WTC11 (cell line): ENCODE measurements at regions not wholly inside any gene's neighbourhood (a gene's known extent, or its start where the extent isn't known, plus 50 kb on each side); places are given as distances from the start of the nearest gene placed in this dataset.

Experiments
- ATAC-seq: fragments of 200-7000 bp; cut with Tn5 transposase; 2 replicates; pipeline ENCODE4 v1.10.0; 2021; ENCODE audit warnings: mild to moderate bottlenecking, moderate library complexity
- CTCF ChIA-PET: fragments of 300-600 bp; sonication (Branson Sonifier 250); formaldehyde crosslinking; loops from one replicate; lab custom pipeline; 2021; ENCODE audit warnings: antibody characterized with exemption; lab: Charles Lee
- POLR2A ChIA-PET: fragments of 350-600 bp; sonication (Branson Sonifier 250); formaldehyde crosslinking; loops from one replicate; lab custom pipeline; 2021; ENCODE audit warnings: antibody characterized with exemption; lab: Charles Lee
- DNase-seq: peaks from one replicate; pipeline ENCODE4 v3.0.0; 2021; ENCODE audit warnings: low spot score
- H3K27ac Mint-ChIP-seq: 2 replicates; pipeline ENCODE4 v1.8.0; 2021; ENCODE audit warnings: mixed read lengths
- H3K27me3 Mint-ChIP-seq: 2 replicates; pipeline ENCODE4 v1.8.0; 2021; ENCODE audit warnings: low read depth, mild to moderate bottlenecking, moderate library complexity, mixed read lengths
- H3K36me3 Mint-ChIP-seq: 2 replicates; pipeline ENCODE4 v1.8.0; 2021; ENCODE audit warnings: mixed read lengths
- H3K4me1 Mint-ChIP-seq: 2 replicates; pipeline ENCODE4 v1.8.0; 2022; ENCODE audit warnings: mixed read lengths
- H3K4me3 Mint-ChIP-seq: 2 replicates; pipeline ENCODE4 v1.8.0; 2021; ENCODE audit warnings: mild to moderate bottlenecking, moderate library complexity, mixed read lengths
- H3K9me3 Mint-ChIP-seq: 2 replicates; pipeline ENCODE4 v1.8.0; 2021; ENCODE audit warnings: mixed read lengths
- CBFB ChIP-seq: sonication (generic); formaldehyde crosslinking; IDR thresholded peaks from 2 replicates; pipeline ENCODE4 v1.8.1; 2022; ENCODE audit warnings: mild to moderate bottlenecking, low read depth, missing genetic modification reagents
- CREM ChIP-seq: sonication (generic); formaldehyde crosslinking; IDR thresholded peaks from 2 replicates; pipeline ENCODE4 v1.8.1; 2022; ENCODE audit warnings: mild to moderate bottlenecking, missing genetic modification reagents, moderate library complexity
- FOXP1 ChIP-seq: sonication (generic); formaldehyde crosslinking; IDR thresholded peaks from 2 replicates; pipeline ENCODE4 v1.8.0; 2022; ENCODE audit warnings: missing genetic modification reagents, mild to moderate bottlenecking, moderate library complexity, borderline replicate concordance
- NFATC4 ChIP-seq: fragments of 250-450 bp; sonication (Bioruptor Pico); IDR thresholded peaks from 2 replicates; pipeline ENCODE4 v1.9.0; 2021; ENCODE audit warnings: mild to moderate bottlenecking
- SMAD3 ChIP-seq: sonication (generic); formaldehyde crosslinking; IDR thresholded peaks from 2 replicates; pipeline ENCODE4 v1.8.0; 2022; ENCODE audit warnings: missing genetic modification reagents, mild to moderate bottlenecking, borderline replicate concordance
- ZNF219 ChIP-seq: sonication (generic); formaldehyde crosslinking; IDR thresholded peaks from 2 replicates; pipeline ENCODE4 v1.8.0; 2023; ENCODE audit warnings: missing genetic modification reagents, mild to moderate bottlenecking, borderline replicate concordance
- ZNF232 ChIP-seq: sonication (generic); formaldehyde crosslinking; IDR thresholded peaks from 2 replicates; pipeline ENCODE4 v1.8.0; 2022; ENCODE audit warnings: mild to moderate bottlenecking, missing genetic modification reagents
- ZNF263 ChIP-seq: sonication (generic); formaldehyde crosslinking; IDR thresholded peaks from 2 replicates; pipeline ENCODE4 v1.8.1; 2022; ENCODE audit warnings: low read depth, mild to moderate bottlenecking, moderate library complexity, missing genetic modification reagents
- TF ChIP-seq, protein P1 (sequence below): fragments of 250-450 bp; sonication (Bioruptor Pico); IDR thresholded peaks from 2 replicates; pipeline ENCODE4 v2.1.2; 2022; ENCODE audit warnings: mild to moderate bottlenecking, moderate library complexity
- TF ChIP-seq, protein P2 (sequence below): fragments of 200-600 bp; IDR thresholded peaks from 2 replicates; pipeline ENCODE4 v1.8.0; 2022; ENCODE audit warnings: antibody characterized with exemption
- TF ChIP-seq, protein P3 (sequence below): sonication (generic); formaldehyde crosslinking; IDR thresholded peaks from 2 replicates; pipeline ENCODE4 v1.8.1; 2023; ENCODE audit warnings: mild to moderate bottlenecking, missing genetic modification reagents, moderate library complexity
- TF ChIP-seq, protein P4 (sequence below): sonication (generic); formaldehyde crosslinking; IDR thresholded peaks from 2 replicates; pipeline ENCODE4 v1.8.1; 2022; ENCODE audit warnings: mild to moderate bottlenecking, missing genetic modification reagents, moderate library complexity, borderline replicate concordance
- TF ChIP-seq, protein P5 (sequence below): sonication (generic); formaldehyde crosslinking; IDR thresholded peaks from 2 replicates; pipeline ENCODE4 v1.8.0; 2022; ENCODE audit warnings: mild to moderate bottlenecking, missing genetic modification reagents

DNA sequence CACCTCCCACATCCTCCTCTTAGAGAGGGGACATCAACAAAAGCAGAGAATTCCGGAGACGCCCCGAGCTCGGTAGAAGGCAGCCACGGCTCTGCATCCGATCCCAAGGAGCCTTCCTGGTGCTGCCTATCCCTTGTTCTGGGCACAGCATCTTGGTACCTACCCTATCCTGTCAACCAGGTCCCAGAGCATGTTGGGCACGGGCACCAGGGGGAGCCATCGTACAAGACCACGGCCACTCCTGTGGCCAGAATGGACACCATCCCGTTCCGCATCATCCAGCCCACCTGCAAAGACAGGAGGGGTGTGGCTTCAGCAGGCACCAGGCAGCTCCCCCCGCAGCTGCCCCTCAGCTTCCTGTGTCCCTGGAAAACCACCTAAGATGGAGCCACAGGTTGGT lies 62.7 kb upstream of the ZNF354A start (continued):
- no peak for TF ChIP-seq CREM
- TF ChIP-seq NFATC4, result no peak
- no peak for TF ChIP-seq SMAD3 (CRISPR knock-in tag)

DNA sequence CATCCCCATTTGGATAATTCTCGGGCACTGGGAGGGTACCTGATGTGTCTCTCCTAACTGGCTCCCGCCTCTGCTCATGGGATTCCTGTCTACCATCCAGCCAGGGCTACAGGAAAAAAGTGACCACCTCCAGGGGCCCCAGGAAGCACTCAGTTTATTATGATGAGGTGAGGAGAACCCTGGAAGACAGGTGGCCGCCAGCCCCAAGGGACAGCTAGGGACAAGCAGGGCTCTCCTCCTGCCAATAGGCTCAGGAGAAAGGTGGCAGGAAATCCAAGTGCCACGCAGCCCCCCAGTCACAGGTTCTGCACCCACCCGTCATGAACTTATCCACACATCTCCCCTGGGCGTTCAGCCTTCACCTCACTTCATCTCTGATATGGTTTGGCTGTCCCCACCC lies 61.5 kb upstream of the ZNF354A start:
- no peak for ATAC-seq
- TF ChIP-seq ZNF263, result no peak
- TF ChIP-seq ZNF232 (CRISPR knock-in tag), result no peak
- TF ChIP-seq, protein P1, sequence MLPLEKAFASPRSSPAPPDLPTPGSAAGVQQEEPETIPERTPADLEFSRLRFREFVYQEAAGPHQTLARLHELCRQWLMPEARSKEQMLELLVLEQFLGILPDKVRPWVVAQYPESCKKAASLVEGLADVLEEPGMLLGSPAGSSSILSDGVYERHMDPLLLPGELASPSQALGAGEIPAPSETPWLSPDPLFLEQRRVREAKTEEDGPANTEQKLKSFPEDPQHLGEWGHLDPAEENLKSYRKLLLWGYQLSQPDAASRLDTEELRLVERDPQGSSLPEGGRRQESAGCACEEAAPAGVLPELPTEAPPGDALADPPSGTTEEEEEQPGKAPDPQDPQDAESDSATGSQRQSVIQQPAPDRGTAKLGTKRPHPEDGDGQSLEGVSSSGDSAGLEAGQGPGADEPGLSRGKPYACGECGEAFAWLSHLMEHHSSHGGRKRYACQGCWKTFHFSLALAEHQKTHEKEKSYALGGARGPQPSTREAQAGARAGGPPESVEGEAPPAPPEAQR (CRISPR knock-in tag), result no peak
- TF ChIP-seq SMAD3 (CRISPR knock-in tag), result no peak
- no peak for TF ChIP-seq CBFB (CRISPR knock-in tag)
- TF ChIP-seq, protein P2, sequence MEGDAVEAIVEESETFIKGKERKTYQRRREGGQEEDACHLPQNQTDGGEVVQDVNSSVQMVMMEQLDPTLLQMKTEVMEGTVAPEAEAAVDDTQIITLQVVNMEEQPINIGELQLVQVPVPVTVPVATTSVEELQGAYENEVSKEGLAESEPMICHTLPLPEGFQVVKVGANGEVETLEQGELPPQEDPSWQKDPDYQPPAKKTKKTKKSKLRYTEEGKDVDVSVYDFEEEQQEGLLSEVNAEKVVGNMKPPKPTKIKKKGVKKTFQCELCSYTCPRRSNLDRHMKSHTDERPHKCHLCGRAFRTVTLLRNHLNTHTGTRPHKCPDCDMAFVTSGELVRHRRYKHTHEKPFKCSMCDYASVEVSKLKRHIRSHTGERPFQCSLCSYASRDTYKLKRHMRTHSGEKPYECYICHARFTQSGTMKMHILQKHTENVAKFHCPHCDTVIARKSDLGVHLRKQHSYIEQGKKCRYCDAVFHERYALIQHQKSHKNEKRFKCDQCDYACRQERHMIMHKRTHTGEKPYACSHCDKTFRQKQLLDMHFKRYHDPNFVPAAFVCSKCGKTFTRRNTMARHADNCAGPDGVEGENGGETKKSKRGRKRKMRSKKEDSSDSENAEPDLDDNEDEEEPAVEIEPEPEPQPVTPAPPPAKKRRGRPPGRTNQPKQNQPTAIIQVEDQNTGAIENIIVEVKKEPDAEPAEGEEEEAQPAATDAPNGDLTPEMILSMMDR, result no peak
- TF ChIP-seq, protein P3, sequence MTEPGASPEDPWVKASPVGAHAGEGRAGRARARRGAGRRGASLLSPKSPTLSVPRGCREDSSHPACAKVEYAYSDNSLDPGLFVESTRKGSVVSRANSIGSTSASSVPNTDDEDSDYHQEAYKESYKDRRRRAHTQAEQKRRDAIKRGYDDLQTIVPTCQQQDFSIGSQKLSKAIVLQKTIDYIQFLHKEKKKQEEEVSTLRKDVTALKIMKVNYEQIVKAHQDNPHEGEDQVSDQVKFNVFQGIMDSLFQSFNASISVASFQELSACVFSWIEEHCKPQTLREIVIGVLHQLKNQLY (CRISPR knock-in tag), result no peak
- TF ChIP-seq, protein P4, sequence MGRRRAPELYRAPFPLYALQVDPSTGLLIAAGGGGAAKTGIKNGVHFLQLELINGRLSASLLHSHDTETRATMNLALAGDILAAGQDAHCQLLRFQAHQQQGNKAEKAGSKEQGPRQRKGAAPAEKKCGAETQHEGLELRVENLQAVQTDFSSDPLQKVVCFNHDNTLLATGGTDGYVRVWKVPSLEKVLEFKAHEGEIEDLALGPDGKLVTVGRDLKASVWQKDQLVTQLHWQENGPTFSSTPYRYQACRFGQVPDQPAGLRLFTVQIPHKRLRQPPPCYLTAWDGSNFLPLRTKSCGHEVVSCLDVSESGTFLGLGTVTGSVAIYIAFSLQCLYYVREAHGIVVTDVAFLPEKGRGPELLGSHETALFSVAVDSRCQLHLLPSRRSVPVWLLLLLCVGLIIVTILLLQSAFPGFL (CRISPR knock-in tag), result no peak
- CTCF ChIA-PET, result no interaction called here
- H3K27ac Mint-ChIP-seq, result no peak overlapping the region
- no peaks in the 10 kb centered on the region for H3K9me3 Mint-ChIP-seq
- peaks cover 9% of the 10 kb centered on the region for H3K4me1 Mint-ChIP-seq
- POLR2A ChIA-PET, result no interaction called here
- peaks cover 14% of the 10 kb centered on the region; the same call in 1 of the 2 replicates for H3K36me3 Mint-ChIP-seq
- H3K27me3 Mint-ChIP-seq, result no peaks in the 10 kb centered on the region
- H3K4me3 Mint-ChIP-seq, result no peak overlapping the region
- no peak for DNase-seq

DNA sequence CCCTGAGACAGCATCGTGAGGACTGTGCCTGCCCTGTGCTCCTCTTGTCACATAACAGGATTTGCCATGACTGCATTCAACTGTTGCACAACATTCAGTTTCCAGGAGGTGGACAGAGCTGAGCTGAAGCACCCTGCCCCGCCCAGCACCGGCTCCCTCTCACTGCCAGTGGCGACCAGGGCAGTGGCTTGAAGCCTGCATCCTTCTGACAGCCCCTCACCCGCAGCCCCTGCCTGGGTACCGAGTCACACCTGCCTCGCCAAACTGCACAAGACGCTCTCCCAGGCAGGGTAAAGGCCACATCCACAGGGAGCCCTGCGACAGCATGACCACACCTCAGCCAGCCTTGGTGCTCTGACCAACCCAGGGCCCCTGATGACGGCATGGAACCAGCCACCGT lies 59.9 kb upstream of the ZNF354A start:
- TF ChIP-seq ZNF219 (no peak), FOXP1 (CRISPR knock-in tag) (0 out of 2 replicates have a peak, but pooled peaks have one; percentile 13)
- H3K36me3 Mint-ChIP-seq, result peaks cover 20% of the 10 kb centered on the region; the same call in 1 of the 2 replicates
- H3K27me3 Mint-ChIP-seq, result no peaks in the 10 kb centered on the region
- DNase-seq (no peak), ATAC-seq (no peak)
- ChIA-PET POLR2A (no interaction called here), CTCF (interaction anchor here (1.3 kb wide), 1 partner anchor 49 kb away, joined by 3 read pairs; no protein-coding TSS in a partner anchor)
- H3K4me1 Mint-ChIP-seq, result peaks cover 9% of the 10 kb centered on the region
- H3K4me3 Mint-ChIP-seq, result no peak overlapping the region
- H3K9me3 Mint-ChIP-seq, result no peaks in the 10 kb centered on the region
- no peak overlapping the region for H3K27ac Mint-ChIP-seq

DNA sequence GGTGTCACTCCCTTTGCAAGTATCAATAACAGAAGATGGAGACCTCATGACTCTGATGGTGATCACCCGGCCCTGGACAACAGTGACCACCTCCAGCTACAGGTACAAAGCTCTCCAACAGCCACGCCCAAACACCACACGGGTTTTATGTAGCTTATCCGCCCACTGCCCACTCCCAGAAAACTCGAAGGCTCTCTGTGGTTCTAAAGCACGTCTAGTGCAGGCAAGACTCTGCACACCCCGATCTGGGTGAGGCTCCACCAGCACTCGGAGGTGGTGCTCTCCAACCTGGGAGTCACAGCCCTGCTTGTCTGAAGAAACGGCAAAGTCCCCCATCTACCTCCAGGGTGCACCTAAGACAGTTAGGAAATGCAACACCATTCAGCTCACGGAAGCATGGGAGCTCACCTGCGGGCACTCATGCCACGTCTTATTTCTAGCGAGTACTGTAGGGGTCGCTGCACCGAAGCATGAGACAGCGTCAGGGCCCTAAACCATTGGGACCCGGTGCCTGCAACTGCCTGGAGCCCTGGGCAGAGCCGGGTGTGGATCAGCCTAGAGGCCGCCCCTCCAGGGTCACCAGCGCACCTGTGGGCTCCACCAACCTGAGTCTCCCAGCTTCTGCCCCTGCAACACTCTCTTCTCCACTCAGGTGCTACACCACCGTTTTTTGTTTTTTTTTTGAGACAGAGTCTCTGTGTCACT lies 58.1 kb upstream of the ZNF354A start:
- ChIA-PET POLR2A (no interaction called here), CTCF (interaction anchor here (0.5 to 1.2 kb wide), 7 partner anchors 20 to 58 kb away, joined by 3 to 5 read pairs (median 3); partner anchors contain the start of gene ZNF354A)
- Mint-ChIP-seq H3K36me3 (peaks cover 20% of the 10 kb centered on the region; the same call in 1 of the 2 replicates), H3K4me1 (peaks cover 5% of the 10 kb centered on the region), H3K4me3 (no peak overlapping the region), H3K27me3 (no peaks in the 10 kb centered on the region), H3K27ac (no peak overlapping the region; the same call in 1 of the 2 replicates), H3K9me3 (no peaks in the 10 kb centered on the region)
- TF ChIP-seq, protein P5, sequence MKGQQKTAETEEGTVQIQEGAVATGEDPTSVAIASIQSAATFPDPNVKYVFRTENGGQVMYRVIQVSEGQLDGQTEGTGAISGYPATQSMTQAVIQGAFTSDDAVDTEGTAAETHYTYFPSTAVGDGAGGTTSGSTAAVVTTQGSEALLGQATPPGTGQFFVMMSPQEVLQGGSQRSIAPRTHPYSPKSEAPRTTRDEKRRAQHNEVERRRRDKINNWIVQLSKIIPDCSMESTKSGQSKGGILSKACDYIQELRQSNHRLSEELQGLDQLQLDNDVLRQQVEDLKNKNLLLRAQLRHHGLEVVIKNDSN (CRISPR knock-in tag), result no peak
- no peak for TF ChIP-seq ZNF263
- TF ChIP-seq, protein P2, result no peak
- ATAC-seq, result peak; percentile 57
- peak; percentile 41 for DNase-seq
